ENCODE measurements at regions not wholly inside any gene's neighbourhood (a gene's known extent, or its start where the extent isn't known, plus 50 kb on each side); places are given as distances from the start of the nearest gene placed in this dataset.
"Not testable (repeated sequence)": the region's sequence is repeated elsewhere in the genome, so short reads cannot be mapped to it uniquely, and the experiment has no call there.

- Mint-ChIP-seq H3K9me3 (no peaks in the 10 kb centered on the region), H3K27me3 (peaks cover 28% of the 10 kb centered on the region), H3K36me3 (ENCODE audit: low read depth) (no peaks in the 10 kb centered on the region), H3K27ac (no peak overlapping the region), H3K4me3 (no peak overlapping the region), H3K4me1 (ENCODE audit: low read depth) (no peaks in the 10 kb centered on the region)
- Histone ChIP-seq H3K36me3 (ENCODE audit: insufficient read depth, low read length) (no peaks in the 10 kb centered on the region), H3K27ac (ENCODE audit: low read depth in 1 of 2, low read length in 2 of 2) (no peak overlapping the region), H3K4me3 (ENCODE audit: low read length) (no peak overlapping the region), H3K9me3 (ENCODE audit: control insufficient read depth in 1 of 2, insufficient read depth in 1 of 2, low read length in 2 of 2) (peaks cover 0 to 4% of the 10 kb centered on the region in 2 experiments), H3K27me3 (ENCODE audit: control insufficient read depth in 1 of 2, insufficient read depth in 2 of 2, low read length in 2 of 2) (no peaks in the 10 kb centered on the region), H3K4me1 (ENCODE audit: insufficient read depth, low read length) (no peaks in the 10 kb centered on the region)
- TF ChIP-seq, protein P1, sequence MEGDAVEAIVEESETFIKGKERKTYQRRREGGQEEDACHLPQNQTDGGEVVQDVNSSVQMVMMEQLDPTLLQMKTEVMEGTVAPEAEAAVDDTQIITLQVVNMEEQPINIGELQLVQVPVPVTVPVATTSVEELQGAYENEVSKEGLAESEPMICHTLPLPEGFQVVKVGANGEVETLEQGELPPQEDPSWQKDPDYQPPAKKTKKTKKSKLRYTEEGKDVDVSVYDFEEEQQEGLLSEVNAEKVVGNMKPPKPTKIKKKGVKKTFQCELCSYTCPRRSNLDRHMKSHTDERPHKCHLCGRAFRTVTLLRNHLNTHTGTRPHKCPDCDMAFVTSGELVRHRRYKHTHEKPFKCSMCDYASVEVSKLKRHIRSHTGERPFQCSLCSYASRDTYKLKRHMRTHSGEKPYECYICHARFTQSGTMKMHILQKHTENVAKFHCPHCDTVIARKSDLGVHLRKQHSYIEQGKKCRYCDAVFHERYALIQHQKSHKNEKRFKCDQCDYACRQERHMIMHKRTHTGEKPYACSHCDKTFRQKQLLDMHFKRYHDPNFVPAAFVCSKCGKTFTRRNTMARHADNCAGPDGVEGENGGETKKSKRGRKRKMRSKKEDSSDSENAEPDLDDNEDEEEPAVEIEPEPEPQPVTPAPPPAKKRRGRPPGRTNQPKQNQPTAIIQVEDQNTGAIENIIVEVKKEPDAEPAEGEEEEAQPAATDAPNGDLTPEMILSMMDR (IDR thresholded peaks at IDR 0.05) = no peak
- no peak for ATAC-seq (ENCODE audit: poor library complexity)
- intact Hi-C loops (cut with DNase I, micrococcal nuclease) = no loop called here
- POLR2A ChIA-PET = no interaction called here
- CTCF ChIA-PET = no interaction called here
- DNase-seq = no peak
These were observed 517.5 kb downstream of the IRS1 start for GRCh38 chr2:226282151-226282550.

DNA sequence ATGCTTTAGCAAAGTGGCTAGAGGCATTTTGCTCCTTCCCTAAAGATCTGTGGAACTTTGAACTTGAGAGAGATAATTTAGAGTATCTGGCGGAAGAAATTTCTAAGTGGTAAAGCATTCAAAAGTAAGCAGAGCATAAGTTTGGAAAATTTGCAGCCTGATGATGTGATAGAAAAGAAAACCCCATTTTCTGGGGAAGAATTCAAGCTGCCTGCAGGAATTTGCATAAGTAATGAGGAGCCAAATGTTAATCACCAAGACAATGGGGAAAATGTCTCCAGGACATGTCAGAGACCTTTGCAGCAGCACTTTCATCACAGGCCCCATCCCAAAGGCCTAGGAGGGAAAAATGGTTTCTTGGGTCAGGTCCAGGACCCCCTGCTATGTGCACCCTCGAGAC is 519.5 kb downstream of the IRS1 start:
- intact Hi-C loops (cut with DNase I, micrococcal nuclease); H3K4me1 Mint-ChIP-seq (ENCODE audit: low read depth); H3K27me3 ChIP-seq (ENCODE audit: control insufficient read depth in 1 of 2, insufficient read depth in 2 of 2, low read length in 2 of 2); H3K27ac ChIP-seq (ENCODE audit: low read depth in 1 of 2, low read length in 2 of 2); H3K4me1 ChIP-seq (ENCODE audit: insufficient read depth, low read length); H3K36me3 ChIP-seq (ENCODE audit: insufficient read depth, low read length); H3K27ac Mint-ChIP-seq; CTCF ChIA-PET; H3K4me3 Mint-ChIP-seq; POLR2A ChIA-PET; ATAC-seq (ENCODE audit: poor library complexity); H3K9me3 Mint-ChIP-seq; H3K4me3 ChIP-seq (ENCODE audit: low read length); H3K36me3 Mint-ChIP-seq (ENCODE audit: low read depth); DNase-seq; H3K9me3 ChIP-seq (ENCODE audit: control insufficient read depth in 1 of 2, insufficient read depth in 1 of 2, low read length in 2 of 2): not testable (repeated sequence)
- H3K27me3 Mint-ChIP-seq = peaks cover 24% of the 10 kb centered on the region

GRCh38 chr2:226275215-226275614 is 524.4 kb downstream of the IRS1 start:
- Mint-ChIP-seq H3K4me3 (no peak overlapping the region), H3K4me1 (ENCODE audit: low read depth) (no peaks in the 10 kb centered on the region), H3K27ac (no peak overlapping the region), H3K27me3 (peaks cover 20% of the 10 kb centered on the region), H3K9me3 (no peaks in the 10 kb centered on the region), H3K36me3 (ENCODE audit: low read depth) (no peaks in the 10 kb centered on the region)
- ChIA-PET POLR2A (no interaction called here), CTCF (no interaction called here)
- no peaks in the 10 kb centered on the region for H3K36me3 ChIP-seq (ENCODE audit: insufficient read depth, low read length)
- intact Hi-C loops (cut with DNase I, micrococcal nuclease) = no loop called here
- H3K4me1 ChIP-seq (ENCODE audit: insufficient read depth, low read length) = no peaks in the 10 kb centered on the region
- ATAC-seq (ENCODE audit: poor library complexity) = no peak
- TF ChIP-seq, protein P1 (IDR thresholded peaks at IDR 0.05) = no peak
- no peak for DNase-seq
- H3K27me3 ChIP-seq (ENCODE audit: control insufficient read depth in 1 of 2, insufficient read depth in 2 of 2, low read length in 2 of 2) = no peaks in the 10 kb centered on the region
- no peak overlapping the region for H3K27ac ChIP-seq (ENCODE audit: low read depth in 1 of 2, low read length in 2 of 2)
- no peaks in the 10 kb centered on the region for H3K9me3 ChIP-seq (ENCODE audit: control insufficient read depth in 1 of 2, insufficient read depth in 1 of 2, low read length in 2 of 2)
- H3K4me3 ChIP-seq (ENCODE audit: low read length) = no peak overlapping the region

- no peaks in the 10 kb centered on the region for H3K4me1 Mint-ChIP-seq (ENCODE audit: low read depth)
- intact Hi-C loops (cut with DNase I, micrococcal nuclease) = no loop called here
- no peaks in the 10 kb centered on the region for H3K36me3 Mint-ChIP-seq (ENCODE audit: low read depth)
- ATAC-seq (ENCODE audit: poor library complexity) (no peak), DNase-seq (no peak)
- Histone ChIP-seq H3K9me3 (ENCODE audit: control insufficient read depth in 1 of 2, insufficient read depth in 1 of 2, low read length in 2 of 2) (no peaks in the 10 kb centered on the region), H3K4me1 (ENCODE audit: insufficient read depth, low read length) (no peaks in the 10 kb centered on the region), H3K4me3 (ENCODE audit: low read length) (no peak overlapping the region), H3K36me3 (ENCODE audit: insufficient read depth, low read length) (no peaks in the 10 kb centered on the region), H3K27me3 (ENCODE audit: control insufficient read depth in 1 of 2, insufficient read depth in 2 of 2, low read length in 2 of 2) (no peaks in the 10 kb centered on the region), H3K27ac (ENCODE audit: low read depth in 1 of 2, low read length in 2 of 2) (no peak overlapping the region)
- no peak overlapping the region for H3K4me3 Mint-ChIP-seq
- ChIA-PET CTCF (interaction anchor here (0.7 kb wide), 1 partner anchor 137 kb away, joined by 3 read pairs; no protein-coding TSS in a partner anchor), POLR2A (no interaction called here)
- H3K9me3 Mint-ChIP-seq = no peaks in the 10 kb centered on the region
- no peak overlapping the region for H3K27ac Mint-ChIP-seq
- H3K27me3 Mint-ChIP-seq = peaks cover 23% of the 10 kb centered on the region
- TF ChIP-seq, protein P1 (IDR thresholded peaks at IDR 0.05) = no peak
These were observed 525.5 kb downstream of the IRS1 start for GRCh38 chr2:226274143-226274542.
